ENCODE measurements at regions not wholly inside any gene's neighbourhood (a gene's known extent, or its start where the extent isn't known, plus 50 kb on each side); places are given as distances from the start of the nearest gene placed in this dataset.
"Not testable (repeated sequence)": the region's sequence is repeated elsewhere in the genome, so short reads cannot be mapped to it uniquely, and the experiment has no call there.

- 94 to 97% methylated on average over 3 of the region's 3 CpGs for WGBS, 2 experiments (ENCODE audit: insufficient coverage in 1 of 2, insufficient read length in 1 of 2)
- H3K9ac ChIP-seq (ENCODE audit: extremely low read depth, low read length, poor library complexity, severe bottlenecking) = no peak overlapping the region
- H3K27ac ChIP-seq (ENCODE audit: low read depth, low read length) = no peak overlapping the region
- Mint-ChIP-seq H3K27ac (peak overlapping the region; percentile 49), H3K4me3 (no peak overlapping the region), H3K36me3 (ENCODE audit: low read depth) (peaks cover 2% of the 10 kb centered on the region), H3K27me3 (ENCODE audit: insufficient read depth) (no peaks in the 10 kb centered on the region), H3K9me3 (peaks cover 12% of the 10 kb centered on the region), H3K4me1 (peaks cover 45% of the 10 kb centered on the region)
- H3K9me3 ChIP-seq (ENCODE audit: control insufficient read depth, low read length) = no peaks in the 10 kb centered on the region
- DNase-seq = no peak
- no peaks in the 10 kb centered on the region for H3K27me3 ChIP-seq (ENCODE audit: control insufficient read depth, insufficient read depth, low read length, poor library complexity, severe bottlenecking)
- no peak overlapping the region for H3K4me3 ChIP-seq (ENCODE audit: low read length)
- no peaks in the 10 kb centered on the region for H3K36me3 ChIP-seq (ENCODE audit: control insufficient read depth, insufficient read depth, low read length)
- TF ChIP-seq CTCF (conservative IDR thresholded peaks at IDR 0.05) = no peak
- H3K4me1 ChIP-seq (ENCODE audit: control insufficient read depth, insufficient read depth, low read length) = no peaks in the 10 kb centered on the region
Observed at GRCh38 chr12:32016680-32017482, 57.7 kb downstream of the RESF1 start.

- Histone ChIP-seq H3K4me3 (ENCODE audit: low read length) (no peak overlapping the region), H3K4me1 (ENCODE audit: control insufficient read depth, insufficient read depth, low read length) (no peaks in the 10 kb centered on the region), H3K9me3 (ENCODE audit: control insufficient read depth, low read length) (no peaks in the 10 kb centered on the region), H3K36me3 (ENCODE audit: control insufficient read depth, insufficient read depth, low read length) (no peaks in the 10 kb centered on the region), H3K27me3 (ENCODE audit: control insufficient read depth, insufficient read depth, low read length, poor library complexity, severe bottlenecking) (no peaks in the 10 kb centered on the region), H3K27ac (ENCODE audit: low read depth, low read length) (no peak overlapping the region), H3K9ac (ENCODE audit: extremely low read depth, low read length, poor library complexity, severe bottlenecking) (no peak overlapping the region)
- DNase-seq = no peak
- H3K27me3 Mint-ChIP-seq (ENCODE audit: insufficient read depth) = no peaks in the 10 kb centered on the region
- peaks cover 29% of the 10 kb centered on the region for H3K9me3 Mint-ChIP-seq
- no peak for TF ChIP-seq CTCF (conservative IDR thresholded peaks at IDR 0.05)
- H3K4me3 Mint-ChIP-seq = no peak overlapping the region
- peaks cover 2% of the 10 kb centered on the region for H3K36me3 Mint-ChIP-seq (ENCODE audit: low read depth)
- H3K4me1 Mint-ChIP-seq = peaks cover 30% of the 10 kb centered on the region
- WGBS, 2 experiments (ENCODE audit: insufficient coverage in 1 of 2, insufficient read length in 1 of 2) = 88 to 100% methylated on average over 1 to 2 of the region's 2 CpGs
- no peak overlapping the region for H3K27ac Mint-ChIP-seq
Observed at GRCh38 chr12:32021346-32021773, 62.1 kb downstream of the RESF1 start.

- H3K9me3 ChIP-seq (ENCODE audit: control insufficient read depth, low read length); H3K27ac Mint-ChIP-seq; H3K27me3 Mint-ChIP-seq (ENCODE audit: insufficient read depth); H3K4me1 ChIP-seq (ENCODE audit: control insufficient read depth, insufficient read depth, low read length); H3K4me3 ChIP-seq (ENCODE audit: low read length); H3K9ac ChIP-seq (ENCODE audit: extremely low read depth, low read length, poor library complexity, severe bottlenecking); H3K36me3 Mint-ChIP-seq (ENCODE audit: low read depth); H3K27ac ChIP-seq (ENCODE audit: low read depth, low read length); H3K4me3 Mint-ChIP-seq; H3K27me3 ChIP-seq (ENCODE audit: control insufficient read depth, insufficient read depth, low read length, poor library complexity, severe bottlenecking); H3K36me3 ChIP-seq (ENCODE audit: control insufficient read depth, insufficient read depth, low read length): not testable (repeated sequence)
- 91% methylated on average over 6 to 10 of the region's 10 CpGs for WGBS, 2 experiments (ENCODE audit: insufficient coverage in 1 of 2, insufficient read length in 1 of 2)
- Mint-ChIP-seq H3K4me1 (peaks cover 29% of the 10 kb centered on the region), H3K9me3 (peaks cover 25% of the 10 kb centered on the region)
- DNase-seq = peak; percentile 68
Observed at GRCh38 chr12:32022387-32022786, 63.2 kb downstream of the RESF1 start.

GRCh38 chr12:32023861-32024260 is 64.6 kb downstream of the RESF1 start:
- peaks cover 20% of the 10 kb centered on the region for H3K9me3 Mint-ChIP-seq
- H3K4me3 Mint-ChIP-seq; DNase-seq; H3K27ac ChIP-seq (ENCODE audit: low read depth, low read length); H3K4me3 ChIP-seq (ENCODE audit: low read length); H3K9me3 ChIP-seq (ENCODE audit: control insufficient read depth, low read length); H3K27me3 Mint-ChIP-seq (ENCODE audit: insufficient read depth); H3K36me3 Mint-ChIP-seq (ENCODE audit: low read depth); H3K36me3 ChIP-seq (ENCODE audit: control insufficient read depth, insufficient read depth, low read length); H3K27me3 ChIP-seq (ENCODE audit: control insufficient read depth, insufficient read depth, low read length, poor library complexity, severe bottlenecking); H3K9ac ChIP-seq (ENCODE audit: extremely low read depth, low read length, poor library complexity, severe bottlenecking); H3K4me1 ChIP-seq (ENCODE audit: control insufficient read depth, insufficient read depth, low read length): not testable (repeated sequence)
- 94 to 97% methylated on average over 5 to 9 of the region's 9 CpGs for WGBS, 2 experiments (ENCODE audit: insufficient coverage in 1 of 2, insufficient read length in 1 of 2)
- peaks cover 31% of the 10 kb centered on the region for H3K4me1 Mint-ChIP-seq
- peak overlapping the region; percentile 20 for H3K27ac Mint-ChIP-seq
